Pancreas (tissue), 10 donors: ENCODE measurements at regions not wholly inside any gene's neighbourhood (a gene's known extent, or its start where the extent isn't known, plus 50 kb on each side); places are given as distances from the start of the nearest gene placed in this dataset.

Experiments used
- ATAC-seq, 4 donors: fragments of 200-7000 bp; cut with Tn5 transposase; one replicate each; pipeline versions ENCODE4 v1.8.0 to v1.9.1; 2020; ENCODE audit warnings: mild to moderate bottlenecking in 4 of 4, moderate library complexity in 4 of 4
- DNase-seq, 6 donors: peaks; one replicate each; pipeline ENCODE4 v3.0.0-alpha.2; 2020
- FAIRE-seq: peaks from 2 replicates; lab custom pipeline; 2012; peaks lifted over from hg19 to GRCh38; lab: Jason Lieb, UNC
- H3K27ac ChIP-seq, 4 donors: fragments of 200-600 bp; sonication (generic); 1 replicate in 3 of 4; 2 replicates in 1 of 4; pipeline versions ENCODE4 v1.5.0 to v1.8.0; 2020
- H3K27me3 ChIP-seq, 4 donors: fragments of 200-600 bp; one replicate each; pipeline ENCODE4 v1.8.0; 2021
- H3K36me3 ChIP-seq, 3 donors: fragments of 200-600 bp; sonication (generic) in 1 of 3; one replicate each; pipeline versions ENCODE4 v1.5.0 to v1.8.0; 2020 to 2021
- H3K4me1 ChIP-seq, 3 donors: fragments of 200-600 bp; one replicate each; pipeline ENCODE4 v1.8.0; 2021
- H3K4me3 ChIP-seq, 4 donors: fragments of 200-600 bp; sonication (generic) in 2 of 4; one replicate each; pipeline versions ENCODE4 v1.5.0 to v1.8.0; 2020 to 2021
- H3K9me3 ChIP-seq, 4 donors: fragments of 200-600 bp; one replicate each; pipeline ENCODE4 v1.8.0; 2021
- WGBS, 2 donors: extraction: QIAGEN DNeasy Blood & Tissue Kit; methylation state at CpG; one replicate each; pipeline ENCODE4 v1.1.7; 2013; 5-methylcytosine and 5-hydroxymethylcytosine counted together
- intact Hi-C, 3 donors: fragments of 100-400 bp; cut with DNase I; formaldehyde crosslinking; loops; one replicate each; pipeline versions ENCODE4 v1.11.1 to v1.14.2; 2022
- TF ChIP-seq, protein P1 (sequence below), 4 donors: fragments of 200-600 bp; sonication (generic) in 3 of 4; IDR thresholded peaks; one replicate each; pipeline versions ENCODE4 v1.5.0 to v1.8.0; 2021; ENCODE audit warnings: antibody characterized with exemption in 4 of 4
- donor health status: healthy with polysubstance abuse.
- donor health status: DM: no; HTN: no; CAD: no; lungs with moderate emphysema.
- donor health status: DM: no; HTN: no; CAD: no.
- donor health status: control.
- donor health status: control.
- donor health status: Bipolar disorder and iron deficiency.
- donor health status: DM: yes; HTN: yes; CAD: no.
- donor health status: DM: no; HTN: no; CAD: no.
- donor health status: DM: no; HTN: no; CAD: no.
- donor health status: DM: yes; HTN: yes; CAD: no.

DNA sequence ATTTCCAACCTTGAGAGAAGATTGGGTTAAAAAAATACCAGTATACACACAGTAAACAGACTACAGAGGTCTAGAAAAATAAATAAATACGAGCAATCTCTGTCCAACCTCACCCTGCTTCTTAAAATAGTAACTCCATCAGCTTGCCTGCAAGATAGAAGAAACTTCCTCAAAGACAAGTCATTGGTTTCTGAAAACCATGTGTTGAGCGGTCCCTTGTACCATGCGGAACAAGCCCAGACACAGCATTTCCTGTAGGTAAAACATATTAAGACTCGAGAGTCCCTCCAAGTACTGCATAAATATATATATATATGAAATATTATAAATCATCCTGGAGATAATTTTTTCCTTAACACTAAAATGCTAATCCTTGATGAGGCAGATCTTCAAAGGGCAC, 157.4 kb downstream of the MZT1 start:
- H3K27ac ChIP-seq = no peak overlapping the region
- H3K36me3 ChIP-seq = no peaks in the 10 kb centered on the region
- 52 to 67% methylated on average over 4 of the region's 4 CpGs for WGBS, 2 donors
- no peaks in the 10 kb centered on the region for H3K4me1 ChIP-seq
- no peaks in the 10 kb centered on the region for H3K27me3 ChIP-seq
- ATAC-seq (no peak), DNase-seq (no peak), FAIRE-seq (no peak)
- intact Hi-C loops = no loop called here
- H3K4me3 ChIP-seq = no peak overlapping the region
- H3K9me3 ChIP-seq = no peaks in the 10 kb centered on the region
- TF ChIP-seq, protein P1, sequence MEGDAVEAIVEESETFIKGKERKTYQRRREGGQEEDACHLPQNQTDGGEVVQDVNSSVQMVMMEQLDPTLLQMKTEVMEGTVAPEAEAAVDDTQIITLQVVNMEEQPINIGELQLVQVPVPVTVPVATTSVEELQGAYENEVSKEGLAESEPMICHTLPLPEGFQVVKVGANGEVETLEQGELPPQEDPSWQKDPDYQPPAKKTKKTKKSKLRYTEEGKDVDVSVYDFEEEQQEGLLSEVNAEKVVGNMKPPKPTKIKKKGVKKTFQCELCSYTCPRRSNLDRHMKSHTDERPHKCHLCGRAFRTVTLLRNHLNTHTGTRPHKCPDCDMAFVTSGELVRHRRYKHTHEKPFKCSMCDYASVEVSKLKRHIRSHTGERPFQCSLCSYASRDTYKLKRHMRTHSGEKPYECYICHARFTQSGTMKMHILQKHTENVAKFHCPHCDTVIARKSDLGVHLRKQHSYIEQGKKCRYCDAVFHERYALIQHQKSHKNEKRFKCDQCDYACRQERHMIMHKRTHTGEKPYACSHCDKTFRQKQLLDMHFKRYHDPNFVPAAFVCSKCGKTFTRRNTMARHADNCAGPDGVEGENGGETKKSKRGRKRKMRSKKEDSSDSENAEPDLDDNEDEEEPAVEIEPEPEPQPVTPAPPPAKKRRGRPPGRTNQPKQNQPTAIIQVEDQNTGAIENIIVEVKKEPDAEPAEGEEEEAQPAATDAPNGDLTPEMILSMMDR (IDR thresholded peaks at IDR 0.05) = no peak

GRCh38 chr13:72567566-72567965, 159.9 kb downstream of the MZT1 start:
- ATAC-seq (no peak), DNase-seq (no peak), FAIRE-seq (no peak)
- H3K27me3 ChIP-seq = no peaks in the 10 kb centered on the region
- H3K27ac ChIP-seq = no peak overlapping the region
- 45 to 57% methylated on average over 5 of the region's 5 CpGs for WGBS, 2 donors
- no peak overlapping the region for H3K4me3 ChIP-seq
- no peaks in the 10 kb centered on the region for H3K36me3 ChIP-seq
- TF ChIP-seq, protein P1 (IDR thresholded peaks at IDR 0.05) = no peak
- H3K9me3 ChIP-seq = no peaks in the 10 kb centered on the region
- H3K4me1 ChIP-seq = no peaks in the 10 kb centered on the region
- intact Hi-C loops = no loop called here

DNA sequence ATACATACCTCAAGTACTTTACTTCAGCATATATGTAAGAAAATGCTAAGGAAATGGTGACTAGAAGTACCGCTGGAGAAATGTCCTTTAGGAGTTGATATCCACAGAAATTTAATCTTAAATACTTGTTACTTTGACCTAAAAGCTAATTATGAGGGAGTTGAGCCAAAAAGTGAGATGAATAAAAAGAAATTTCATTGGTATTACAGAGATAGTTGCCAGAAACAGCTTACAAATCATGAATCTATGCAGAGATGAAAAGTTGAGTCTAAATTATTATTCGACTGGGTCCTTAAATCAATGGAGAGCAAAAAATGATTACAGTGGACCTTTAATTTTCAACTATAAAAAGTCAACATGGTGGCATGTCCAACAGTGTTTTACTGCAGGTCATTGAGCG, 160.9 kb downstream of the MZT1 start:
- ATAC-seq = no peak
- H3K36me3 ChIP-seq = no peaks in the 10 kb centered on the region
- H3K9me3 ChIP-seq = no peaks in the 10 kb centered on the region
- TF ChIP-seq, protein P1 (IDR thresholded peaks at IDR 0.05) = no peak
- FAIRE-seq = no peak
- no peak overlapping the region for H3K4me3 ChIP-seq
- no peaks in the 10 kb centered on the region for H3K4me1 ChIP-seq
- intact Hi-C loops = no loop called here
- H3K27me3 ChIP-seq = no peaks in the 10 kb centered on the region
- DNase-seq = no peak
- no peak overlapping the region for H3K27ac ChIP-seq
- 63 to 76% methylated on average over 3 of the region's 3 CpGs for WGBS, 2 donors

DNA sequence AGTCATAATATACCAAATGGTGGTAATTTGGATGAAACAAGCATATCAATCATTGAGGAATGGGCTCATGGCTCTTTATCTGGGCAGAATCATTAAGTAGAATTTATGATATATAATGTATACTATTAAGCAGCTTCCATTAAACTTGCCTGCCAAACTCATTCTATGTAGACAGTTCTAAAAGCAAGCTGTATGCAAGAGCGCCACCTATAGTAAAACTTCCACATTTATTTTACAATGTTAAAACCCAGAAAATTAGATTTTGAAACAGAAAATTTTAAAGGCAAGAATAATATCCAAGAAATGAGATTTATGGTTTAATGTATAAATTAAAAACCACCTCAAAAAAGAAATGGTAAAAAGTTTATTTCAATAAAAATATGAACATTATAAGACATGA, 161.5 kb downstream of the MZT1 start:
- no peak for DNase-seq

GRCh38 chr13:72562686-72563085, 164.7 kb downstream of the MZT1 start:
- TF ChIP-seq, protein P1 (IDR thresholded peaks at IDR 0.05) = no peak
- Histone ChIP-seq H3K9me3 (no peaks in the 10 kb centered on the region), H3K36me3 (no peaks in the 10 kb centered on the region), H3K4me1 (no peaks in the 10 kb centered on the region), H3K27me3 (no peaks in the 10 kb centered on the region), H3K4me3 (no peak overlapping the region), H3K27ac (no peak overlapping the region)
- DNase-seq = no peak
- no peak for ATAC-seq
- FAIRE-seq = no peak
- intact Hi-C loops = no loop called here
- WGBS, 2 donors = 89 to 94% methylated on average over 2 of the region's 2 CpGs

More for the DNA sequence above, 161.5 kb downstream of the MZT1 start:
- Histone ChIP-seq H3K9me3 (no peaks in the 10 kb centered on the region), H3K36me3 (no peaks in the 10 kb centered on the region), H3K4me1 (no peaks in the 10 kb centered on the region), H3K27ac (no peak overlapping the region), H3K4me3 (no peak overlapping the region), H3K27me3 (no peaks in the 10 kb centered on the region)
- intact Hi-C loops = no loop called here
- ATAC-seq = peak in 2 of 4 donors; percentile 48 to 50
- WGBS, 2 donors = 8 to 19% methylated on average over 1 of the region's 1 CpG
- TF ChIP-seq, protein P1 (IDR thresholded peaks at IDR 0.05) = peak in 3 of 4 donors; percentile 29 to 50 (median 46)
- peak; percentile 96 for FAIRE-seq
